HCT116 (cell line): ENCODE measurements at regions not wholly inside any gene's neighbourhood (a gene's known extent, or its start where the extent isn't known, plus 50 kb on each side); places are given as distances from the start of the nearest gene placed in this dataset.

Experiments used
- ATAC-seq: fragments of 200-7000 bp; cut with Tn5 transposase; 2 replicates; pipeline ENCODE4 v1.9.1; 2020; ENCODE audit warnings: mild to moderate bottlenecking, moderate library complexity
- BruUV-seq: library from RNA; stranded (reverse); fragments of 400-500 nt; replicated peaks from 2 replicates; lab custom pipeline; 2021; lab: Mats Ljungman, UMichigan
- CTCF ChIA-PET: fragments of 300-600 bp; sonication (Branson Sonifier 250); formaldehyde crosslinking; loops from one replicate; lab custom pipeline; 2021; ENCODE audit warnings: antibody characterized with exemption; lab: Charles Lee
- POLR2A ChIA-PET: fragments of 300-600, 350-600 bp; sonication (Branson Sonifier 250); formaldehyde crosslinking; loops from one replicate; lab custom pipeline; 2021; ENCODE audit warnings: antibody characterized with exemption; lab: Charles Lee
- RAD21 ChIA-PET, 2 experiments: fragments of 300-600 bp; sonication (Branson Sonifier 250); formaldehyde crosslinking; loops; one replicate each; lab custom pipeline; 2023; ENCODE audit warnings: low total read pairs in 2 of 2; ENCODE audit not compliant: uncharacterized antibody in 2 of 2, unreplicated experiment in 2 of 2, low non-redundant PET in 1 of 2; lab: Charles Lee
- DNase-seq: peaks from one replicate; pipeline ENCODE4 v3.0.0-alpha.2; 2010; ENCODE audit warnings: low read depth, low spot score
- H2AFZ ChIP-seq: fragments of 200-600 bp; shearing (Covaris generic), sonication (generic); 2 replicates; pipeline ENCODE4 v1.6.1; 2017; ENCODE audit warnings: low read depth, mixed run types, mixed read lengths, antibody characterized with exemption, low read length; ENCODE audit not compliant: poor library complexity, severe bottlenecking
- H3K27ac ChIP-seq: 2 replicates; pipeline ENCODE4 v1.5.1; 2012; ENCODE audit warnings: low read depth, low read length
- H3K27me3 ChIP-seq: fragments of 200-600 bp; sonication (generic); 2 replicates; pipeline ENCODE4 v1.6.1; 2016; ENCODE audit warnings: mixed run types, low read length, mixed read lengths; ENCODE audit not compliant: insufficient read depth
- H3K36me3 ChIP-seq, 2 experiments: fragments of 200-500 bp in 1 of 2; fragments of 200-600 bp in 1 of 2; sonication (Bioruptor generic) in 1 of 2; sonication (generic) in 1 of 2; 2 replicates each; pipeline versions ENCODE4 v1.5.1 to v1.6.1; 2014 to 2016; ENCODE audit warnings: low read length in 2 of 2, inconsistent platforms in 1 of 2, mixed read lengths in 1 of 2, mixed run types in 1 of 2; ENCODE audit not compliant: insufficient read depth in 2 of 2, control insufficient read depth in 1 of 2
- H3K4me1 ChIP-seq, 2 experiments: fragments of 200-600 bp in 1 of 2; sonication (generic) in 1 of 2; 2 replicates each; pipeline versions ENCODE4 v1.5.1 to v1.6.1; 2012 to 2017; ENCODE audit warnings: low read length in 2 of 2, inconsistent platforms in 1 of 2, mild to moderate bottlenecking in 1 of 2, mixed read lengths in 1 of 2, mixed run types in 1 of 2, moderate library complexity in 1 of 2; ENCODE audit not compliant: insufficient read depth in 2 of 2, control insufficient read depth in 1 of 2
- H3K4me2 ChIP-seq: fragments of 200-600 bp; sonication (generic); 2 replicates; pipeline ENCODE4 v1.6.1; 2017; ENCODE audit warnings: mixed run types, low read length, mixed read lengths
- H3K4me3 ChIP-seq, 2 experiments: fragments of 200-600 bp in 1 of 2; sonication (generic) in 1 of 2; replicated peaks in 1 of 2; 2 replicates each; pipeline ENCODE4 v1.5.1; 2011 to 2016; ENCODE audit warnings: low read length in 2 of 2, control low read depth in 1 of 2, low read depth in 1 of 2, mild to moderate bottlenecking in 1 of 2, mixed read lengths in 1 of 2, mixed run types in 1 of 2
- H3K79me2 ChIP-seq: fragments of 200-600 bp; sonication (generic); 2 replicates; pipeline ENCODE4 v1.6.1; 2017; ENCODE audit warnings: mild to moderate bottlenecking, mixed run types, low read length, moderate library complexity, mixed read lengths; ENCODE audit not compliant: insufficient read depth
- H3K9ac ChIP-seq: fragments of 200-600 bp; sonication (generic); 2 replicates; pipeline ENCODE4 v1.6.1; 2016; ENCODE audit warnings: low read length, mixed read lengths
- H3K9me2 ChIP-seq: fragments of 200-600 bp; sonication (generic), shearing (Covaris generic); 2 replicates; pipeline ENCODE4 v1.6.1; 2017; ENCODE audit warnings: mixed run types, mild to moderate bottlenecking, moderate library complexity; ENCODE audit not compliant: insufficient read depth
- H3K9me3 ChIP-seq, 2 experiments: fragments of 200-500 bp in 1 of 2; fragments of 200-600 bp in 1 of 2; sonication (Bioruptor generic) in 1 of 2; sonication (generic) in 1 of 2; 2 replicates each; pipeline ENCODE4 v1.6.1; 2014 to 2017; ENCODE audit warnings: low read length in 2 of 2, mixed read lengths in 2 of 2, inconsistent platforms in 1 of 2, low read depth in 1 of 2, mild to moderate bottlenecking in 1 of 2, mixed run types in 1 of 2, moderate library complexity in 1 of 2; ENCODE audit not compliant: control insufficient read depth in 1 of 2, insufficient read depth in 1 of 2
- H4K20me1 ChIP-seq: fragments of 200-600 bp; sonication (generic), shearing (Covaris generic); 2 replicates; pipeline ENCODE4 v1.6.1; 2017; ENCODE audit warnings: mixed run types, mild to moderate bottlenecking, moderate library complexity; ENCODE audit not compliant: insufficient read depth
- ATF3 ChIP-seq: IDR thresholded peaks from 2 replicates; pipeline ENCODE4 v1.6.1; 2012
- CBX3 ChIP-seq: IDR thresholded peaks from 2 replicates; pipeline ENCODE4 v1.6.1; 2012; ENCODE audit warnings: low read depth
- CEBPB ChIP-seq: IDR thresholded peaks from 2 replicates; pipeline ENCODE4 v1.6.1; 2012; ENCODE audit warnings: low read depth
- EGR1 ChIP-seq: IDR thresholded peaks from 2 replicates; pipeline ENCODE4 v1.6.1; 2012; ENCODE audit warnings: low read depth
- ELF1 ChIP-seq: IDR thresholded peaks from 2 replicates; pipeline ENCODE4 v1.6.1; 2012; ENCODE audit warnings: low read depth, borderline replicate concordance
- EZH2 ChIP-seq: fragments of 200-600 bp; sonication (generic); IDR thresholded peaks from 2 replicates; pipeline ENCODE4 v1.6.1; 2017; ENCODE audit warnings: antibody characterized with exemption, mixed run types
- FOSL1 ChIP-seq: IDR thresholded peaks from 2 replicates; pipeline ENCODE4 v1.6.1; 2012; ENCODE audit warnings: low read depth
- JUND ChIP-seq: IDR thresholded peaks from 2 replicates; pipeline ENCODE4 v1.6.1; 2012
- POLR2A ChIP-seq: IDR thresholded peaks from 2 replicates; pipeline ENCODE4 v1.7.0; 2011; ENCODE audit warnings: borderline replicate concordance; ENCODE audit not compliant: insufficient read depth, insufficient read length; ENCODE audit errors: extremely low read depth
- POLR2AphosphoS5 ChIP-seq: IDR thresholded peaks from 2 replicates; pipeline ENCODE4 v1.6.1; 2011; ENCODE audit warnings: mild to moderate bottlenecking, low read depth, low read length, moderate library complexity
- SRF ChIP-seq: IDR thresholded peaks from 2 replicates; pipeline ENCODE4 v1.6.1; 2012; ENCODE audit warnings: low read depth
- ZBTB33 ChIP-seq: IDR thresholded peaks from 2 replicates; pipeline ENCODE4 v1.6.1; 2011; ENCODE audit warnings: mild to moderate bottlenecking, low read length, moderate library complexity; ENCODE audit not compliant: insufficient replicate concordance; ENCODE audit errors: extremely low read depth
- ZFX ChIP-seq: fragments of 450-650 bp; IDR thresholded peaks from 2 replicates; pipeline ENCODE4 v1.6.1; 2017
- ZNF274 ChIP-seq: fragments of 200-500 bp; sonication (Bioruptor generic); IDR thresholded peaks from 2 replicates; pipeline ENCODE4 v1.6.1; 2014; ENCODE audit warnings: mild to moderate bottlenecking, low read depth, low read length, inconsistent platforms
- intact Hi-C: fragments of 100-400 bp; cut with micrococcal nuclease; formaldehyde crosslinking; loops from 2 replicates; pipeline ENCODE4 v1.10.0; 2022
- TF ChIP-seq, protein P1 (sequence below): IDR thresholded peaks from 2 replicates; pipeline ENCODE4 v1.6.1; 2012; ENCODE audit warnings: low read depth
- TF ChIP-seq, protein P2 (sequence below): IDR thresholded peaks from 2 replicates; pipeline ENCODE4 v1.6.1; 2012

DNA sequence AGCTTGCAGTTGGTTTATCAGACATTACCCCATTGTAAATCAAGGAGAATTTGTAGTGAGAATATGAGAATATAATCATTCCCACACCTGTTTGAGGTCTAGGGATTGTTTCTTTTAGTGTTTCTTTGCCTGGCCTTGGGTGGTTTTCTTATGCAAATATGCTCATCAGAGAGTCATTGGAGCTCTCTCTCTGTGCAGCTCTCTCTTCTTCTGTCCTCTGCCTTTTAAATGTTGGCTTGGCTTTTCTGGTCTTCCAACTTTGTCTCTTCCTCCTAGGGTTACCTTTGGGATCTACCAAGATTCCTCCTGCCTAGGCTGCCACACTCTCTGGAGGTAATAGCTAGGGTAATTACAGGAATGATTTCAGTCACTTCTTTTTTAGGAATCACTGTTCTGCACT, 102.3 kb upstream of the ARSJ start:
- TF ChIP-seq ZBTB33 = no peak
- TF ChIP-seq SRF = no peak
- TF ChIP-seq, protein P1, sequence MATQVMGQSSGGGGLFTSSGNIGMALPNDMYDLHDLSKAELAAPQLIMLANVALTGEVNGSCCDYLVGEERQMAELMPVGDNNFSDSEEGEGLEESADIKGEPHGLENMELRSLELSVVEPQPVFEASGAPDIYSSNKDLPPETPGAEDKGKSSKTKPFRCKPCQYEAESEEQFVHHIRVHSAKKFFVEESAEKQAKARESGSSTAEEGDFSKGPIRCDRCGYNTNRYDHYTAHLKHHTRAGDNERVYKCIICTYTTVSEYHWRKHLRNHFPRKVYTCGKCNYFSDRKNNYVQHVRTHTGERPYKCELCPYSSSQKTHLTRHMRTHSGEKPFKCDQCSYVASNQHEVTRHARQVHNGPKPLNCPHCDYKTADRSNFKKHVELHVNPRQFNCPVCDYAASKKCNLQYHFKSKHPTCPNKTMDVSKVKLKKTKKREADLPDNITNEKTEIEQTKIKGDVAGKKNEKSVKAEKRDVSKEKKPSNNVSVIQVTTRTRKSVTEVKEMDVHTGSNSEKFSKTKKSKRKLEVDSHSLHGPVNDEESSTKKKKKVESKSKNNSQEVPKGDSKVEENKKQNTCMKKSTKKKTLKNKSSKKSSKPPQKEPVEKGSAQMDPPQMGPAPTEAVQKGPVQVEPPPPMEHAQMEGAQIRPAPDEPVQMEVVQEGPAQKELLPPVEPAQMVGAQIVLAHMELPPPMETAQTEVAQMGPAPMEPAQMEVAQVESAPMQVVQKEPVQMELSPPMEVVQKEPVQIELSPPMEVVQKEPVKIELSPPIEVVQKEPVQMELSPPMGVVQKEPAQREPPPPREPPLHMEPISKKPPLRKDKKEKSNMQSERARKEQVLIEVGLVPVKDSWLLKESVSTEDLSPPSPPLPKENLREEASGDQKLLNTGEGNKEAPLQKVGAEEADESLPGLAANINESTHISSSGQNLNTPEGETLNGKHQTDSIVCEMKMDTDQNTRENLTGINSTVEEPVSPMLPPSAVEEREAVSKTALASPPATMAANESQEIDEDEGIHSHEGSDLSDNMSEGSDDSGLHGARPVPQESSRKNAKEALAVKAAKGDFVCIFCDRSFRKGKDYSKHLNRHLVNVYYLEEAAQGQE = no peak
- no peak for TF ChIP-seq JUND
- TF ChIP-seq EGR1 = no peak
- no peak for TF ChIP-seq ELF1
- TF ChIP-seq ATF3 = no peak
- TF ChIP-seq ZFX = no peak
- TF ChIP-seq FOSL1 = no peak
- TF ChIP-seq EZH2 = no peak
- TF ChIP-seq CEBPB = no peak
- TF ChIP-seq, protein P2, sequence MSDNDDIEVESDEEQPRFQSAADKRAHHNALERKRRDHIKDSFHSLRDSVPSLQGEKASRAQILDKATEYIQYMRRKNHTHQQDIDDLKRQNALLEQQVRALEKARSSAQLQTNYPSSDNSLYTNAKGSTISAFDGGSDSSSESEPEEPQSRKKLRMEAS = no peak
- no peak for TF ChIP-seq POLR2AphosphoS5
- TF ChIP-seq ZNF274 = no peak
- TF ChIP-seq POLR2A = no peak
- no peak for TF ChIP-seq CBX3
- TF ChIP-seq, all 23 proteins: peak for 0
- Histone ChIP-seq H2AFZ (no peak overlapping the region), H3K36me3 (no peaks in the 10 kb centered on the region), H3K4me2 (no peak overlapping the region), H4K20me1 (no peaks in the 10 kb centered on the region), H3K9me3 (no peaks in the 10 kb centered on the region), H3K79me2 (no peaks in the 10 kb centered on the region), H3K4me3 (no peak overlapping the region), H3K27me3 (no peaks in the 10 kb centered on the region), H3K27ac (no peak overlapping the region), H3K9ac (no peak overlapping the region), H3K9me2 (no peaks in the 10 kb centered on the region; the same call in 1 of the 2 replicates), H3K4me1 (peaks cover 0 to 10% of the 10 kb centered on the region in 2 experiments; a peak in 2 of 4 replicates)
- DNase-seq (no peak), ATAC-seq (no peak)
- ChIA-PET CTCF (no interaction called here), POLR2A (no interaction called here), RAD21 (interaction anchor here in 1 of 2 experiments (1.2 kb wide), 1 partner anchor 575 kb away, joined by 3 read pairs; no protein-coding TSS in a partner anchor)
- intact Hi-C loops = no loop called here
- BruUV-seq = no TSS peak
